K562 (cell line): ENCODE measurements at regions not wholly inside any gene's neighbourhood (a gene's known extent, or its start where the extent isn't known, plus 50 kb on each side); places are given as distances from the start of the nearest gene placed in this dataset.

Source experiments
- ATAC-seq: fragments of 200-7000 bp; cut with Tn5 transposase; 3 replicates; pipeline ENCODE4 v1.9.1; 2020; ENCODE audit warnings: moderate library complexity
- BruUV-seq: library from RNA; stranded (reverse); fragments of 400-500 nt; replicated peaks from 2 replicates; lab custom pipeline; 2021; lab: Mats Ljungman, UMichigan
- CTCF ChIA-PET: fragments of 300-600 bp; formaldehyde crosslinking; extraction: SDS; loops from one replicate; lab custom pipeline; 2021; ENCODE audit warnings: low intra/inter-chr PET ratio; lab: Yijun Ruan, JAX
- POLR2A ChIA-PET: fragments of 300-600, 350-650 bp; sonication (Branson Sonifier 250); formaldehyde crosslinking; extraction: SDS; loops from one replicate; lab custom pipeline; 2021; ENCODE audit warnings: antibody characterized with exemption, inconsistent platforms; lab: Yijun Ruan, JAX
- DNase-seq, 4 experiments: peaks; one replicate each; pipeline versions ENCODE4 v3.0.0 to v3.0.0-alpha.2; 2011 to 2018; ENCODE audit warnings: low spot score in 3 of 4, mixed read lengths in 3 of 4; ENCODE audit errors: extremely low read depth in 1 of 4
- FAIRE-seq: peaks from 2 replicates; lab custom pipeline; 2011; peaks lifted over from hg19 to GRCh38; lab: Jason Lieb, UNC
- H2AFZ ChIP-seq: 2 replicates; pipeline ENCODE4 v1.6.0; 2011; ENCODE audit warnings: low read depth, low read length, control low read depth, inconsistent platforms
- H3K27ac ChIP-seq: fragments of 200-600 bp; 3 replicates; pipeline ENCODE4 v1.8.0; 2011; ENCODE audit warnings: low read depth, mild to moderate bottlenecking, control low read depth, inconsistent platforms, low read length, moderate library complexity, mixed read lengths; ENCODE audit errors: extremely low read depth
- H3K27me3 ChIP-seq, 2 experiments: fragments of 300-600 bp in 1 of 2; 2 replicates in 1 of 2; 3 replicates in 1 of 2; pipeline versions ENCODE4 v1.6.0 to v1.8.0; 2011; ENCODE audit warnings: inconsistent platforms in 2 of 2, low read length in 2 of 2, mild to moderate bottlenecking in 1 of 2, mixed read lengths in 1 of 2, moderate library complexity in 1 of 2; ENCODE audit not compliant: control insufficient read depth in 2 of 2, insufficient read depth in 2 of 2
- H3K36me3 ChIP-seq: fragments of 300-600 bp; 3 replicates; pipeline ENCODE4 v1.8.0; 2011; ENCODE audit warnings: mild to moderate bottlenecking, low read length, inconsistent platforms; ENCODE audit not compliant: control insufficient read depth, insufficient read depth
- H3K4me1 ChIP-seq, 2 experiments: fragments of 200-600 bp in 1 of 2; replicated peaks in 1 of 2; 2 replicates in 1 of 2; 3 replicates in 1 of 2; pipeline versions ENCODE4 v1.5.1 to v1.8.0; 2011; ENCODE audit warnings: inconsistent platforms in 2 of 2, low read length in 2 of 2, mild to moderate bottlenecking in 1 of 2, mixed read lengths in 1 of 2, moderate library complexity in 1 of 2; ENCODE audit not compliant: control insufficient read depth in 2 of 2, insufficient read depth in 2 of 2
- H3K4me2 ChIP-seq: 2 replicates; pipeline ENCODE4 v1.6.1; 2011; ENCODE audit warnings: low read length, control low read depth, inconsistent platforms, mixed read lengths; ENCODE audit not compliant: insufficient read depth
- H3K4me3 ChIP-seq: fragments of 200-600 bp; sonication (generic), shearing (Covaris generic); 2 replicates; pipeline ENCODE4 v1.5.1; 2016; ENCODE audit warnings: control low read depth, inconsistent platforms
- H3K79me2 ChIP-seq: fragments of 200-600 bp; 3 replicates; pipeline ENCODE4 v1.8.0; 2011; ENCODE audit warnings: low read length, inconsistent platforms; ENCODE audit not compliant: control insufficient read depth, insufficient read depth
- H3K9ac ChIP-seq, 2 experiments: 2 replicates each; pipeline versions ENCODE4 v1.6.0 to v1.6.1; 2011; ENCODE audit warnings: low read depth in 2 of 2, low read length in 2 of 2, control low read depth in 1 of 2, inconsistent platforms in 1 of 2, mild to moderate bottlenecking in 1 of 2, mixed read lengths in 1 of 2; ENCODE audit not compliant: insufficient read depth in 1 of 2
- H3K9me1 ChIP-seq: one replicate; pipeline ENCODE4 v1.6.0; 2011; ENCODE audit warnings: inconsistent platforms, mild to moderate bottlenecking, low read length, moderate library complexity; ENCODE audit not compliant: control insufficient read depth, insufficient read depth
- H3K9me3 ChIP-seq: replicated peaks from 2 replicates; pipeline ENCODE4 v1.5.1; 2011; ENCODE audit warnings: low read depth, low read length, inconsistent platforms; ENCODE audit not compliant: control insufficient read depth, insufficient read depth
- H4K20me1 ChIP-seq: replicated peaks from 2 replicates; pipeline ENCODE4 v1.6.1; 2011; ENCODE audit warnings: low read length, inconsistent platforms, mixed read lengths; ENCODE audit not compliant: control insufficient read depth, insufficient read depth
- GABPB2 ChIP-seq: fragments of 250-450 bp; sonication (Bioruptor Pico); conservative IDR thresholded peaks from 2 replicates; pipeline ENCODE4 v1.5.1; 2021; ENCODE audit warnings: mild to moderate bottlenecking
- GATAD2B ChIP-seq: fragments of 450-650 bp; IDR thresholded peaks from 2 replicates; pipeline ENCODE4 v1.6.1; 2017; ENCODE audit warnings: mild to moderate bottlenecking, borderline replicate concordance
- KLF10 ChIP-seq: fragments of 250-450 bp; sonication (Bioruptor Pico); IDR thresholded peaks from 2 replicates; pipeline ENCODE4 v1.6.1; 2021; ENCODE audit warnings: matching md5 sums
- NBN ChIP-seq: fragments of 450-650 bp; IDR thresholded peaks from 2 replicates; pipeline ENCODE4 v1.6.1; 2016; ENCODE audit warnings: low read depth, mild to moderate bottlenecking
- ZEB2 ChIP-seq: fragments of 450-650 bp; IDR thresholded peaks from 2 replicates; pipeline ENCODE4 v1.6.1; 2016
- ZNF217 ChIP-seq: sonication (generic); formaldehyde crosslinking; IDR thresholded peaks from 2 replicates; pipeline ENCODE4 v1.8.0; 2022; ENCODE audit warnings: mild to moderate bottlenecking, missing genetic modification reagents
- ZNF354B ChIP-seq: fragments of 250-450 bp; sonication (Bioruptor Pico); IDR thresholded peaks from 2 replicates; pipeline ENCODE4 v1.4.0; 2020
- WGBS: fragments of 100-300 bp; shearing (Covaris generic); methylation state at CpG from one replicate; pipeline ENCODE4 v1.1.6; 2016; ENCODE audit warnings: low coverage, mixed read lengths; ENCODE audit not compliant: insufficient coverage; ENCODE audit errors: missing lambda C conversion rate; 5-methylcytosine and 5-hydroxymethylcytosine counted together
- in situ Hi-C: fragments of 300-500 bp; cut with MboI; formaldehyde crosslinking; loops from 4 replicates; pipeline ENCODE4 v1.15.0; 2018; ENCODE audit warnings: inconsistent platforms, mixed read lengths
- intact Hi-C: fragments of 100-400 bp; cut with micrococcal nuclease; formaldehyde crosslinking; loops from 2 replicates; pipeline ENCODE4 v1.14.2; 2022
- TF ChIP-seq, protein P1 (sequence below), 3 experiments: fragments of 200-800 bp in 1 of 3; fragments of 250-450 bp in 1 of 3; fragments of 450-650 bp in 1 of 3; sonication (Bioruptor Pico) in 1 of 3; sonication (Bioruptor generic) in 1 of 3; formaldehyde crosslinking in 1 of 3; IDR thresholded peaks; 2 replicates each; pipeline versions ENCODE4 v1.6.1 to v1.8.0; 2016 to 2022; ENCODE audit warnings: mild to moderate bottlenecking in 2 of 3, missing genetic modification characterization in 2 of 3, missing compliant biosample characterization in 1 of 3, moderate library complexity in 1 of 3

DNA sequence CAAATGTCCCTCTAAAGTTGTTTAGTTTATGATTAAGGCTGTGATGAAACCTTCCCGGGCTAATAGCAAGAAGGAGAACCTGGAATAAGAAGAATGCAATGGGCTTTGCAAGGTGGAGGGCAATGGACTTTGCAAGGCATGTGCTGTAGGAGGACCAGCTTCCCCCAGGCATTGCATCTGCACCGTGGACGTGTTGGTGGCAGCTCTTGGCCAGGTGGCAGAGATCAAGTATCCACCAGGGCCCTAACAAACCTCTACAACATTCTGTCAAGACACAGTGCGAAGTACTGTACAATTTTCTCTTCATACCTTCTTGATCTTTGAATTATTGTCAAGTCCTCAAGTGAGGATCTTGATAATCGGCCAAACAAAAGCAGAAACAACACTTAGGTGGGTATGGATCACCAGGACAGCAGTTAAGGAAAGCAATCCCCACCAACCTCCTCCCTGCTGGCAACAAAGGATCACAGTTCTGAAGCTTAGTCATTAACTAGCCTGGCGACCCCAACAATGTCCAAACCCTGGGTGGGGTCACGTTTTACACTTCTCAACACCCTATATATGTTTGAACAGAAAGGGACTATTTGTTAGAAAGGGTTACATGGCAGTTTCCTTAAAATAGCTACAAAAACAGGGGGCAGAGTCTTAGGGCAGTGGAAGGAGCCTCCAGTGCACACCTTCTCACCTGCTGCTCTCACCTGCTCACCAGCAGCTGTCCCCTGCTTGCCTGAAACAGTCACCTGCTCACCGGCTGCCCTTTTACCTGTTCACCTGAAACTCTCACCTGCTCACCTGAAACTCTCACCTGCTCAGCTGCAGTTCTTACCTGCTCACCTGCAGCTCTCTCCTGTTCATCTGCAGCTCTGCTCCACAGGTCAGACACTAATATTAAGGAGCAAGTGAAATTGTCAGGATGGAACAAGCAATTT is 137.9 kb upstream of the LIPC start:
- no peak for DNase-seq
- H3K4me2 ChIP-seq, result no peak overlapping the region
- ChIA-PET CTCF (no interaction called here), POLR2A (interaction anchor here (0.7 to 1.9 kb wide), 3 partner anchors 10 to 37 kb away, joined by 4 to 5 read pairs (median 5); no protein-coding TSS in a partner anchor)
- no peak overlapping the region for H2AFZ ChIP-seq
- no peak overlapping the region for H3K4me3 ChIP-seq
- H3K79me2 ChIP-seq, result no peaks in the 10 kb centered on the region
- in situ Hi-C loops, result no loop called here
- peak; percentile 37; the same call in 1 of the 2 replicates for TF ChIP-seq ZEB2
- no peak for TF ChIP-seq GABPB2 (CRISPR knock-in tag)
- TF ChIP-seq ZNF217, result no peak
- no peak for TF ChIP-seq ZNF354B (CRISPR knock-in tag)
- TF ChIP-seq, all 486 proteins: peak for 1
- no TSS peak for BruUV-seq
- H3K36me3 ChIP-seq, result no peaks in the 10 kb centered on the region
- H3K9me1 ChIP-seq, result no peaks in the 10 kb centered on the region
- 51% methylated on average over 8 of the region's 8 CpGs for WGBS
- H3K27ac ChIP-seq, result no peak overlapping the region
- intact Hi-C loops, result no loop called here
- ATAC-seq (no peak), FAIRE-seq (no peak)
- H3K4me1 ChIP-seq, result peaks cover 0 to 6% of the 10 kb centered on the region in 2 experiments; a peak in 1 of 5 replicates
- no peak overlapping the region for H3K9ac ChIP-seq
- no peaks in the 10 kb centered on the region for H3K27me3 ChIP-seq
- H3K9me3 ChIP-seq, result peaks cover 8% of the 10 kb centered on the region
- no peaks in the 10 kb centered on the region for H4K20me1 ChIP-seq

DNA sequence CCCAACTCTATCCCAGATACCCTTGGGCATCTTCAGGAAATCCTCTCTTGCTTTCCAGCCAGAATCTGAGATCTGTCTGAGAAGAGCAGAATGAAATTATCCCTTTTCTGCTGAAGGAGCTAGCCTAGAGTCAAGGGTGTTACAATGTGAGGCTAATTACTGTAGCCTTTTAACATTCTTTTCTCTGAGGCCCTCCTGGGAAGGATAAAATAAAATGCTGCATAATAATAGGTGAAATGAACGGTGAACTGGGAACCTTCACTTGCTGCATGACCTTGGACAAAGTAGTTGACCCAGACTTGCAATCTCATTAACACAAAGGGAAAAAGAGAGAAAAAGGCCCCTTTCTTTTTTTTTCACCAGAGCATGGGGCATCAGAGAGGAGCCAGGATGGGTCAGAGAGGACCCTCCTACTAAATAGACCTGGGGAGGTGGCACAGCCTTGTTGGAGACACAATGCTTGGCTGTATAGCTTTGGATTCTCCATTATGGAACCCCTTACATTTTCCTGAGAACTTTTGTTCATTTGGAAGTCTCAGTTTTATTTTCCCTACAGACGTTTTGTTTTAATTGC is 137.0 kb upstream of the LIPC start:
- ATAC-seq, result no peak
- H4K20me1 ChIP-seq, result no peaks in the 10 kb centered on the region
- 0% methylated on average over 2 of the region's 2 CpGs for WGBS
- no peak overlapping the region for H3K9ac ChIP-seq
- no peak overlapping the region for H2AFZ ChIP-seq
- no TSS peak for BruUV-seq
- H3K9me1 ChIP-seq, result no peaks in the 10 kb centered on the region
- no peak overlapping the region for H3K4me3 ChIP-seq
- no peak for DNase-seq
- no peaks in the 10 kb centered on the region for H3K36me3 ChIP-seq
- FAIRE-seq, result no peak
- H3K9me3 ChIP-seq, result peaks cover 8% of the 10 kb centered on the region
- no peaks in the 10 kb centered on the region for H3K27me3 ChIP-seq
- H3K79me2 ChIP-seq, result no peaks in the 10 kb centered on the region
- in situ Hi-C loops (no loop called here), intact Hi-C loops (no loop called here)
- no peak overlapping the region for H3K4me2 ChIP-seq
- H3K27ac ChIP-seq, result no peak overlapping the region
- POLR2A ChIA-PET, result interaction anchor here (1.7 to 1.9 kb wide), 2 partner anchors 9 to 10 kb away, joined by 5 read pairs; no protein-coding TSS in a partner anchor
- CTCF ChIA-PET, result no interaction called here
- peaks cover 0 to 6% of the 10 kb centered on the region in 2 experiments; a peak in 1 of 5 replicates for H3K4me1 ChIP-seq
- TF ChIP-seq NBN (no peak), GATAD2B (no peak), KLF10 (CRISPR knock-in tag) (no peak)
- TF ChIP-seq, protein P1, sequence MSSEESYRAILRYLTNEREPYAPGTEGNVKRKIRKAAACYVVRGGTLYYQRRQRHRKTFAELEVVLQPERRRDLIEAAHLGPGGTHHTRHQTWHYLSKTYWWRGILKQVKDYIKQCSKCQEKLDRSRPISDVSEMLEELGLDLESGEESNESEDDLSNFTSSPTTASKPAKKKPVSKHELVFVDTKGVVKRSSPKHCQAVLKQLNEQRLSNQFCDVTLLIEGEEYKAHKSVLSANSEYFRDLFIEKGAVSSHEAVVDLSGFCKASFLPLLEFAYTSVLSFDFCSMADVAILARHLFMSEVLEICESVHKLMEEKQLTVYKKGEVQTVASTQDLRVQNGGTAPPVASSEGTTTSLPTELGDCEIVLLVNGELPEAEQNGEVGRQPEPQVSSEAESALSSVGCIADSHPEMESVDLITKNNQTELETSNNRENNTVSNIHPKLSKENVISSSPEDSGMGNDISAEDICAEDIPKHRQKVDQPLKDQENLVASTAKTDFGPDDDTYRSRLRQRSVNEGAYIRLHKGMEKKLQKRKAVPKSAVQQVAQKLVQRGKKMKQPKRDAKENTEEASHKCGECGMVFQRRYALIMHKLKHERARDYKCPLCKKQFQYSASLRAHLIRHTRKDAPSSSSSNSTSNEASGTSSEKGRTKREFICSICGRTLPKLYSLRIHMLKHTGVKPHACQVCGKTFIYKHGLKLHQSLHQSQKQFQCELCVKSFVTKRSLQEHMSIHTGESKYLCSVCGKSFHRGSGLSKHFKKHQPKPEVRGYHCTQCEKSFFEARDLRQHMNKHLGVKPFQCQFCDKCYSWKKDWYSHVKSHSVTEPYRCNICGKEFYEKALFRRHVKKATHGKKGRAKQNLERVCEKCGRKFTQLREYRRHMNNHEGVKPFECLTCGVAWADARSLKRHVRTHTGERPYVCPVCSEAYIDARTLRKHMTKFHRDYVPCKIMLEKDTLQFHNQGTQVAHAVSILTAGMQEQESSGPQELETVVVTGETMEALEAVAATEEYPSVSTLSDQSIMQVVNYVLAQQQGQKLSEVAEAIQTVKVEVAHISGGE (CRISPR knock-in tag; IDR thresholded peaks at IDR 0.05), result no peak
